GM23338 (cell line): ENCODE measurements at regions not wholly inside any gene's neighbourhood (a gene's known extent, or its start where the extent isn't known, plus 50 kb on each side); places are given as distances from the start of the nearest gene placed in this dataset.

ENCODE experiments used
- ATAC-seq: fragments of 200-7000 bp; cut with Tn5 transposase; 3 replicates; pipeline ENCODE4 v1.9.1; 2020
- DNase-seq: peaks from one replicate; pipeline ENCODE4 v3.0.0-alpha.2; 2015; ENCODE audit warnings: low spot score
- H2AFZ ChIP-seq: fragments of 200-600 bp; sonication (generic); 2 replicates; pipeline ENCODE4 v1.8.0; 2016; ENCODE audit warnings: antibody characterized with exemption, mild to moderate bottlenecking, moderate library complexity
- H3F3A ChIP-seq: fragments of 200-600 bp; sonication (generic); replicated peaks from 2 replicates; pipeline ENCODE4 v1.8.0; 2017; ENCODE audit warnings: antibody characterized with exemption, mixed run types, low read depth
- H3K27ac ChIP-seq: fragments of 200-600 bp; sonication (generic); 2 replicates; pipeline ENCODE4 v1.6.1; 2016; ENCODE audit warnings: low read depth
- H3K27me3 ChIP-seq: fragments of 200-600 bp; sonication (generic); 2 replicates; pipeline ENCODE4 v1.8.0; 2016; ENCODE audit warnings: mild to moderate bottlenecking, mixed run types, moderate library complexity; ENCODE audit not compliant: insufficient read depth
- H3K36me3 ChIP-seq: fragments of 200-600 bp; sonication (generic); 2 replicates; pipeline ENCODE4 v1.8.0; 2016; ENCODE audit warnings: mild to moderate bottlenecking; ENCODE audit not compliant: insufficient read depth
- H3K4me1 ChIP-seq: fragments of 200-600 bp; sonication (generic); 2 replicates; pipeline ENCODE4 v1.8.0; 2016; ENCODE audit warnings: mild to moderate bottlenecking, moderate library complexity; ENCODE audit not compliant: insufficient read depth
- H3K4me2 ChIP-seq: fragments of 200-600 bp; sonication (generic); 2 replicates; pipeline ENCODE4 v1.7.1; 2017; ENCODE audit warnings: mixed run types
- H3K4me3 ChIP-seq: fragments of 200-600 bp; sonication (generic); 2 replicates; pipeline ENCODE4 v1.6.1; 2016; ENCODE audit warnings: mixed run types
- H3K79me2 ChIP-seq: fragments of 200-600 bp; sonication (generic); replicated peaks from 2 replicates; pipeline ENCODE4 v1.8.0; 2017; ENCODE audit warnings: mild to moderate bottlenecking; ENCODE audit not compliant: insufficient read depth
- H3K9me2 ChIP-seq: fragments of 200-600 bp; sonication (generic); 2 replicates; pipeline ENCODE4 v1.8.0; 2017; ENCODE audit not compliant: insufficient read depth
- H4K20me1 ChIP-seq: fragments of 200-600 bp; sonication (generic); replicated peaks from 2 replicates; pipeline ENCODE4 v1.8.0; 2017; ENCODE audit warnings: mild to moderate bottlenecking; ENCODE audit not compliant: insufficient read depth
- H3K27ac Mint-ChIP-seq: 2 replicates; pipeline ENCODE4 v1.8.0; 2020; ENCODE audit warnings: inconsistent platforms, mild to moderate bottlenecking, moderate library complexity, mixed read lengths
- H3K27me3 Mint-ChIP-seq: 3 replicates; pipeline ENCODE4 v1.8.0; 2022; ENCODE audit warnings: low read depth, mild to moderate bottlenecking, moderate library complexity, mixed read lengths, inconsistent platforms; ENCODE audit not compliant: insufficient read depth, poor library complexity
- H3K36me3 Mint-ChIP-seq: 3 replicates; pipeline ENCODE4 v1.8.0; 2021; ENCODE audit warnings: low read depth, mild to moderate bottlenecking, inconsistent platforms, moderate library complexity, mixed read lengths
- H3K4me1 Mint-ChIP-seq: 3 replicates; pipeline ENCODE4 v1.8.0; 2020; ENCODE audit warnings: mild to moderate bottlenecking, inconsistent platforms, mixed read lengths
- H3K4me3 Mint-ChIP-seq: 3 replicates; pipeline ENCODE4 v1.8.0; 2021; ENCODE audit warnings: moderate library complexity, mild to moderate bottlenecking, inconsistent platforms, mixed read lengths
- H3K9me3 Mint-ChIP-seq: 3 replicates; pipeline ENCODE4 v1.8.0; 2020; ENCODE audit warnings: moderate library complexity, mild to moderate bottlenecking, inconsistent platforms, mixed read lengths
- CREB1 ChIP-seq: fragments of 250-450 bp; sonication (Bioruptor Pico); IDR thresholded peaks from 2 replicates; pipeline ENCODE4 v1.5.0; 2020; ENCODE audit warnings: low read depth, mild to moderate bottlenecking, moderate library complexity
- CTCF ChIP-seq, 2 experiments: fragments of 200-600 bp in 1 of 2; sonication (generic) in 1 of 2; conservative IDR thresholded peaks; 2 replicates each; pipeline versions ENCODE4 v1.5.1 to v1.6.1; 2016 to 2017; ENCODE audit warnings: antibody characterized with exemption in 2 of 2, low read depth in 2 of 2, mild to moderate bottlenecking in 2 of 2, moderate library complexity in 1 of 2
- ETS1 ChIP-seq: IDR thresholded peaks from 2 replicates; pipeline ENCODE4 v1.6.1; 2016; ENCODE audit warnings: antibody characterized with exemption
- EZH2 ChIP-seq: fragments of 200-600 bp; sonication (generic); IDR thresholded peaks from one replicate; pipeline ENCODE4 v1.8.0; 2017; ENCODE audit warnings: antibody characterized with exemption, mild to moderate bottlenecking, low read depth; ENCODE audit not compliant: unreplicated experiment
- EZH2phosphoT487 ChIP-seq: fragments of 200-600 bp; sonication (generic); IDR thresholded peaks from one replicate; pipeline ENCODE4 v1.8.1; 2018; ENCODE audit warnings: antibody characterized with exemption; ENCODE audit not compliant: unreplicated experiment
- NANOG ChIP-seq: IDR thresholded peaks from 2 replicates; pipeline ENCODE4 v1.6.1; 2016; ENCODE audit warnings: antibody characterized with exemption, borderline replicate concordance
- POLR2AphosphoS5 ChIP-seq: IDR thresholded peaks from 2 replicates; pipeline ENCODE4 v1.6.1; 2016; ENCODE audit warnings: antibody characterized with exemption, low read depth
- ZNF114 ChIP-seq: fragments of 250-450 bp; sonication (Bioruptor Pico); IDR thresholded peaks from 2 replicates; pipeline ENCODE4 v1.5.0; 2020; ENCODE audit warnings: mild to moderate bottlenecking, moderate library complexity
- ZNF331 ChIP-seq: fragments of 250-450 bp; sonication (Bioruptor Pico); IDR thresholded peaks from 2 replicates; pipeline ENCODE4 v1.5.0; 2020; ENCODE audit warnings: low read depth, mild to moderate bottlenecking, moderate library complexity
- ZNF462 ChIP-seq: fragments of 250-450 bp; sonication (Bioruptor Pico); IDR thresholded peaks from 2 replicates; pipeline ENCODE4 v1.5.0; 2020; ENCODE audit warnings: mild to moderate bottlenecking, moderate library complexity

GRCh38 chr21:35405981-35406380, 356.9 kb upstream of the RUNX1 start (continued):
- no peak for TF ChIP-seq ZNF462 (CRISPR knock-in tag)
- no peak for TF ChIP-seq CTCF (conservative IDR thresholded peaks at IDR 0.05; ENCODE audit: low read depth in 2 of 2)
- no peak for TF ChIP-seq EZH2
- TF ChIP-seq CREB1 (CRISPR knock-in tag): no peak
- no peak for TF ChIP-seq ZNF331 (CRISPR knock-in tag)
- no peak for TF ChIP-seq EZH2phosphoT487
- TF ChIP-seq POLR2AphosphoS5: no peak
- no peak for TF ChIP-seq ZNF114 (CRISPR knock-in tag)

- Mint-ChIP-seq H3K36me3 (no peaks in the 10 kb centered on the region), H3K4me3 (peak overlapping the region; percentile 3; the same call in 1 of the 3 replicates), H3K9me3 (no peaks in the 10 kb centered on the region), H3K4me1 (peaks cover 45% of the 10 kb centered on the region), H3K27me3 (peaks cover 7% of the 10 kb centered on the region), H3K27ac (peak overlapping the region; percentile 33)
- Histone ChIP-seq H3K4me2 (peak overlapping the region; percentile 15), H3K9me2 (0 out of 2 replicates have a peak, but pooled peaks cover 3% of the 10 kb centered on the region), H4K20me1 (no peaks in the 10 kb centered on the region), H3F3A (no peaks in the 10 kb centered on the region), H3K27ac (peak overlapping the region; percentile 43), H3K4me1 (peaks cover 26% of the 10 kb centered on the region), H3K27me3 (no peaks in the 10 kb centered on the region), H2AFZ (peak overlapping the region; percentile 24; the same call in 1 of the 2 replicates), H3K4me3 (no peak overlapping the region), H3K79me2 (no peaks in the 10 kb centered on the region), H3K36me3 (no peaks in the 10 kb centered on the region)
- ATAC-seq (peak; percentile 68), DNase-seq (peak; percentile 19)
- TF ChIP-seq CREB1 (CRISPR knock-in tag) (no peak), NANOG (no peak), POLR2AphosphoS5 (no peak), ETS1 (no peak), ZNF331 (CRISPR knock-in tag) (no peak), EZH2 (no peak), EZH2phosphoT487 (no peak), CTCF (conservative IDR thresholded peaks at IDR 0.05; ENCODE audit: low read depth in 2 of 2) (no peak)
These were observed 355.1 kb upstream of the RUNX1 start for GRCh38 chr21:35404247-35404646.
